Occipital lobe (tissue), 1 donor: ENCODE measurements at regions not wholly inside any gene's neighbourhood (a gene's known extent, or its start where the extent isn't known, plus 50 kb on each side); places are given as distances from the start of the nearest gene placed in this dataset.

Experiments
- DNase-seq: peaks from one replicate; lab custom pipeline; 2025; lab: John Stamatoyannopoulos, UW

DNA sequence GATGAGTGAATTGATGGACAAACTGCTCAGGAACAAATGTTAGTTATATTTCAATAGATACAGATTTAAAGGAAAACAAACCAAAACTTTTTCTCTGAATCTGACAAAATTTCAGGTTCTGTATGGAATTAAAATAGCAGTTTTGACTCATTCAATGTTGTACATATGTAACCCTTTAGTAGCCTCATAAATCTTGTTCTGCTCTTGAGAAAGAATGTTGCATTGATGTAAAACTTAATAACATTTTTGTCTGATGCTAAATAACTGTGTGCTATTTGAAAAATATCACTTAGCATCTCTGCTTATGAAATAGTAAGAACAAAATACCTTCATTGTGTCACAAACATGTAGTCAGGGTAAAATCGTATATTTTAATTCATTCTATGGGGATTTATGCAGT lies 168.9 kb upstream of the NOVA1 start:
- no peak for DNase-seq

DNA sequence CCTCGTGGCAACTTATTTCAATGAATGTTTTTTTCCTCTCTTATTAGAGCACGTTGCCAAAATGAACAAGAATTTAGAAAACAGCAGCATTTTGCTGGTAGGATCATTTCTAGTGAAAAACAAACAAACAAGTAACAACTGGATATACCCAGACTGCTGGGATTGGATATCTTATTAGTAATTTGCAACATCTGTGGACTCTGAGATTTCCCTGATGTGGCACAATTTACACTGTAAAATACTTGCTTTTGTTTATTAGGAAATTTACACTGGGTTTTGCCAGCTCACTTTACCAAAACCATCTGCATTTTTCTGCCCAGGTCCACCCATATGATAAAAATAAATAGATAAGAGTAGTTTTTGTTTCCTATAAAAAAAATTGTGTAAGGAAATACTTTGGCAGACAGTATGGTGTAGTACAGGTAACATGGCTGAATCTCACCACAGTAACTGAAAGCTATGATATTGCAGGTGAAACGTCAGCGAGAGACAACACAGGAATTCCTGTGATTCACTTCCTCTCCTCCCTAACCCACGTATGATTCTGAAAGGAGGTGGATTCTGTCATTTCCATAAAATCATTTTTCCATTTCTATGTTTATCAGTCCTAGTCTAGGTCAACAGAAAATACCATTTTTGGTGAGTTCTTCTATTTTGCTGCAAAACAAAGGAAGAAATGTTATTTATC lies 176.2 kb upstream of the NOVA1 start:
- no peak for DNase-seq

DNA sequence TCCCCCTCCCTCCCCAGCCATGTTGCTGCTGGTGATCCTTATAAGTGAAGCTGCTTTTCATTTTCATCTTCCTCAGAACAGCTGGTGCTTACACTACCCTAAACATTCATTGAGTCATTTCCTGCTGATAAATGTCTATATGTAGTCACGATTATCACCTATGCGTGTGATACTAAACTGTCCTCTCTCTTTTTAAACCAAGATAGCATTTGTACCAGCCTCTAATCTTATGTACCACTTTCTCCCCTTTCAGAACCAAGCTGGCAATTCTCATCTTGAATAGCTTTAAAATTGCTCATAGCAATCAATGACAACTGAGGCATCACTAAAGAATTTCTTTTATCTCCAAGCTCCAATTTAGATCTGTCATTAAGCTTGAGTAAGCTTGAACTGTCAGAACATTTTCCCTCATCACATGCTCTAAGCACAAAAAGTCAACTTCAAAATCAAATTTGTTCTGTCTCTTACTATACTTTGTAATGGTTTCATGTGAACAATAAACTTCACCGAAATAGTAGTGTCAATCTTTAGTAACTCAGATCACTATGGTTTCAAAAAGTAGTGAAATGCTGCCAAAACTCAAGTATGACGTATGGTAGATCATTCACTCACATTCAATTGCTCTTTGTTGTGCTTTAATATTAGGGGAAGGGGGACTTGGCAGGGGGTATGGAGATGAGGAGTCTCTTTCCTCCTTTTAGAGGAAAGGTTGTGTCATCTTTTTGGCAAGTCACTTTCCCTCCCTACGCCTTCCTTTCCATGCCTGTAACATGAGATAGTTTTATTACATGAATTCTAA lies 178.1 kb upstream of the NOVA1 start:
- no peak for DNase-seq

DNA sequence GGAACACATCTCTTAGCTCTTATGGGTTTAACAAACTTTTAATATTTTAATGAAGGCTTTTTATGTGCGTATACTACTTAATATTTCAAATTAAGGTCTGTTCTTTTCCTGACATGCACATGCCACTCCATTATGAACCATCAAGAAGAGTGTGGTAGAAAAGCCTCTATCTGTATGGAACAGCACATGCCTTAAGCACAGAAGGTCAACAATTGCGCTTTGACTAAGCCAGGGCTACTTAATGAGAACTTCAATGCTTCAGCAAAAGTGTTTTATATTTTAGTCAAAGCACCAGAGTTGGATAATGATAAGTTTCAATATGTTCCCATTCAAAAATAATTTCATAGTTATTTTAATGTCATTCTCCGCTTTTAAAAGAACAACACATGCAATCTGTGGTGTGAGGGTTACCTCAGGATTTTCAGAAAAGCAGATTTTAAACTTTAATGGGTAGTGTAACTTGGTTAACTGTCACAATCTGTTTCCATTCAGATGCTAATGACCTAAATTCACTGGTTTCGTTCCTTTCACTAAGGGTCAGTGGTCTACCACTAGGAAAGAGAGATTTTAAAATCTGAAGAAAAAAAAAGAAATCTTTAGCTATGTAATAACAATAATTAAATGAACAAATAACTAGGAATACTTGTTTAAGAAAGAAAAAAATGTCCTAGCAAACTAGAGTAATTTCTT lies 193.4 kb upstream of the NOVA1 start:
- DNase-seq, result no peak

DNA sequence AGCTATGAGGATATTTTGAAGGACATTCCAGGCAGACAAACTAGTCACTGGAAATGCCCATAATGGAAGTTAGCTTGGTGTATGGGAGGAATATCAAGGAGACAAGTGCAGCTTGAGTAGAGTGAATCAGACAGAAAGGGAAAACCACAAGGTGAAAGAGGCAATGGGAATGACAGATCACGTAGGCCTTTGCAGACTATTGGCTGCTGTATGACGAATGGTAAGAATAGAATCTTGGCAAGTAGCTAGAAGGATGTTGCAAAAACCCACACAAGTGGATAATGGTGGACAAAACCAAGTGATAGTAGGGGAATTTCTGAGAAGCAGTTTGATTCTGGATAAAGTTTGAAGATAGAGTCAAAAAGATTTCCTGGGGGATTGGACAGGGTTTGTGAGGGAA lies 196.9 kb upstream of the NOVA1 start:
- no peak for DNase-seq

DNA sequence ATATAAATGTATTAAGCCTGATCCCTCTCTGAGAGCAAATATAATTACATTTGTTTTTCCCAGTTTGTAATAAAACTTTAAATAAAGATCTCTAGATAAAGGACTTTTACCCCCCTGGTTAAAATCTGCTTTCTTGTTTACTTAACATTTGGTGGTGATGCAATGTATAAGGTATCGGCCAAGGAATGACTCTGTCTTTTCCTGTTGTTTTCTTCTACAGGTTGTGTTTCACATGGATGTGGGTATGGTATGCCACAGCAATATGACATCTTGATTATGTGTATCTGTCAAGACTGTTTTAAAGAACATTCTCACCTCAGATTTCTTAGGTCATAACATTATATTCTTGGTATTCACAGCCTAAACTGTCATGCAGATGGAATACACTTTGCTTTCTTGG lies 210.6 kb upstream of the NOVA1 start:
- no peak for DNase-seq

DNA sequence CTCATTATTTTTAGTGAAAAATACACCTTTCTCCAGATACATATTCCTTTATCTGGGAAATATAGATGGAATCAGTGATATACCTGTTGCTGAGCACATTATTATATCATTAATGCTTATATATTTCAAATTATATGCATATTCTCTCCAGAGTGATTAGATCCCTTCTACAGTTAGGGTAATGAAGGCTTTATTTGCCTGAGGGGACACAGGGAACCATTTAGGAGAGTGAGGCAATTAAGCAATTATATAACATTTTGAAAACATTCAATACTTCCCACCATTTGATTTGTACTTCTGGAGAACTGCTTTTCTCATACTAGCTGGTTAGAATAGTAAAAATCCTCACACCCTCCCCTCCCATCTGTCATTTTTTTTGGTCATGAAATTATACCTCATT lies 212.8 kb upstream of the NOVA1 start:
- no peak for DNase-seq

DNA sequence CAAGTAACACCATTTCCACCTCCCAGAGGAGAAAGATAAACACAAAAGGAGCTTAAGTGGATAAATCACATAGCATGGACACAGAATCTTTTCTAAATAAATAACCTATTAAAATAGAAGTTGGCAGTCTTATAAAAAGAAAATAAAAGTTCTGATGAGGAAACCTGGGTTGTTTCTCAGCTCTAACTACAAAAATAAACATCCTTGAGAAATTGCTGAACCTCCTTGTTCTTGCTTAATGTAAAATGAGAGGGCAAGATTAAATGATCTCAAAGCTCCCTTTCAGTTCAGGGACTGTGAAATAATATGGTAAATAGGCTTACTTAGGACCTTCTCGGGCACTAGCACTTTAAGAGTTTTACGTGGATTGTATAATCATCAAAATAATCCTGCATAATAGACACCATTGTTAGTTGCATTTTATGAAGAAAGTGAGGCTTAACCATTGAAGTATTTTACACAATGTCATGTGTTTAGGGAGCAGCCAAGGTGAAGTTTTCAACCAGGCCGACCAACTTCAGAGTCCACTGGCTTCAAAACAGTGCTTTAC lies 214.0 kb upstream of the NOVA1 start:
- DNase-seq, result no peak

DNA sequence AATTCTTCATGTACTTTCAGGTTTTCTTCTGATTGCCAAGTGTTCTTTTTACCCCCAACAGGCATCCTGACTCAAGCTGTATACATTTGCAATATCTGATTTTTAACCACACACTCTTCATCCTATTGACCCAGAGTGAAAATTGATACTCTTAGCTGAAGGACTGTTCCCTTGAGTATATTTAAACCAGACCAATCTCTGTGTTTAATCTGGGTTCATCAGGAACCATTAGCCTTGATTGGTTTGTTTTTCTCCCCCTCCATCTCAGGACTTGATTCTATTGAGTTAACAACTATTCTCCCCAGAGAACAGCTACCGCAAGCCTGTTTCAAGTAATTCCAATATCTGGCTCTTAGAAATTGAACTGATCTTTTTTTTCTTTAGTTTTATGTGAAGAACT lies 222.3 kb upstream of the NOVA1 start:
- DNase-seq, result no peak

DNA sequence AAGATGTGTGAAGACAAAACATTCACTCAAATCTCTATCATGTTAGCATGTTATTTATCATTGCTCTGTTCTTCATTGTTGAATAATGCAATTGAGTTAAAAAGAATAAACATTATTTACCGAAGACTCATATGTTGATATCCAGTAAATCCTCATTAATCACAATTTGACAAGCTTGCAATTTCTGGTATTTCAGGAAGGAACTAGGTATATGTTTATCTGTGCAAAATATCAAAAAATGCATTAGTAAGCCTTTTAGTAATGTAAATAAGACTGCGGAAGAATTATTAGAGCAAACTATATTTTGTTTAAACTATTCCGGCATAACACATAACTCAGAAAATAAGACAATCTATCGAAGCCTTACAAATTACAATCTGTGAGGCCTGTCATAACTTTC lies 222.7 kb upstream of the NOVA1 start:
- no peak for DNase-seq

DNA sequence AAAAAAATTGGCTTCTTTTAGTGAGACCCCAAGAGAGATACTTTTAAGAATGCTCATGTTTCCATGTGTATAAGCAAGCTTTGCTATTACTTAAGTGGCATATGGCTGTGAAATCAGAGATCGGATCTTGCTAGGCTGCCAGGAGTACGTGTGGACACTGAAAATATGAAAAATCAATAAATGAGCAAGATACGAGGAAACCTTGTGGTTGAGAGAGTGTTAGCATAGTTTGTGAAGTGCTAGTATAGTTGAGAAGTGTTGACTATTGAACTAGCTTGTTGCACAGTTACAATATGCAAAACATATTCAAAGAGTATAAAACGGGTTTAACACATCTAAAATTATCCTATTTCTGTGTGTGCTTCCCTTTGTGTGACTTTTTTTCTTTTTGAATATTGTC lies 230.9 kb upstream of the NOVA1 start:
- no peak for DNase-seq

DNA sequence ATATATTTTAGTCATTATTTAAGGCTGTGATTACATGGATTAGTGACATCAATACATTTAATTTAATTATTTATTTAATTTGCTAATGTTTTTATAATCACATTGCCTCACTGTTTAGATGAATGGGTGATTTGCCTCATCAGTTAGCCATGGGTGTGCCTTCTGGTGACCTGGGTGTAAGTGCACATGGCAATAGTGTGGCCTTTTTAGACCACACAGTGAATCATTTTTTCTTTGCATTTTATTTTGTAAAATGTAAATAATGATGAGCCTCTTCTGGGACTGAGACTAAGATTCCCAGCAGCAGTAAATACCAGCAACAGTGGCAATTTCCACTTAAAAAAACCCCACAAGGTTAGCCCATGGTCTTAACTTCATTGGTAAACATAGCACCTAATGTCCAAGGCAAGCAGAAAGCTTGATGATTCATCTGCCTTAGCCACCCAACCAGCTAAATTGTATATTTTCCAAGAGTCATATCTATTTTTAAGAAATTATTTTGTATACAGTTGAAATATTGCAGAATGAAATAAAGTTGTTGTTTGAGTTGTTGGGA lies 235.9 kb upstream of the NOVA1 start:
- no peak for DNase-seq

DNA sequence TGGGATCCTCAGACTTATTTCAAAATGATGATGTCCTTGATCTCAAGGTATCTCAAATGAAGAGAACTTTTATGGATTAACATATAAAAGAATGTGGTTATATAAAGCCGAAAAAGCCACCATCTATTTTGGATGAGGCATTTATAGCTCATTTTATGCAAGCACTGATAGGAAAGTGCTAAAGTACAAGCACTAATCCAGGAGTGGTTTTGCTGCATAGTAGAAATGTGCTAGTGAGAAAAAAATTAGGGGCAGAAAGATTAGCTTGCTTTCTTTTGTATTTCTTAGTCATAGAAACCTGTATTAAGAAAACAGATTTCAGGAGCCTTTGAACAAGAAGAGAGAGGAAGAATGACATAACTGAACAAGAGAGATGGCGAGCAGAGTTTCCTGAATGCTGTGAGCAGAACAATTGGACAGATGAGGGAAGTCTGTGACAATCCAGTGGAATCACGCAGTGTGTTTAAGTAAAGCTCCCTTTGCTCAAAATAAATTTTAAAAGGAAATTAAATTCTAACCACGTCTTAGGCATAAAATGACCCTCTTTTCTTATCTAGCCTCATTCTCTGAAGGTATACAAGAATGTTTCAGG lies 238.2 kb upstream of the NOVA1 start:
- DNase-seq, result no peak

DNA sequence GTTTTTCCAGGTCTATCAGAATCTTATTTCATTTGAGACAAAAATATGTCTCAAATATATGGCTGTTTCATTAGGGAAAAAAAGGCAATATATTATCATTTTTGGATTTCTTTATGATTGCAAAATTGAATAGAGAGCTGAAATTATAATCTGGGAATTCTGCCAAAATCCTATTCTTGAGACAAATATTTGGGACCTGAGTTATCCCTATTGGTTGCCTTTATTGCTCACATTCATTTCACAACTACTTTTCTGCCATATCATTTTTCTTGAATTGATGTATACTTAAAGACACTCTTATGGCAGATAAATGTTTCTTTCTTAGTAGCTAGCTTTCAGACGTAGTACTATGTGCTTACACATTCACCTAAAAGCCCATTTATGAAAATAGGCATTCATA lies 241.6 kb upstream of the NOVA1 start:
- no peak for DNase-seq

DNA sequence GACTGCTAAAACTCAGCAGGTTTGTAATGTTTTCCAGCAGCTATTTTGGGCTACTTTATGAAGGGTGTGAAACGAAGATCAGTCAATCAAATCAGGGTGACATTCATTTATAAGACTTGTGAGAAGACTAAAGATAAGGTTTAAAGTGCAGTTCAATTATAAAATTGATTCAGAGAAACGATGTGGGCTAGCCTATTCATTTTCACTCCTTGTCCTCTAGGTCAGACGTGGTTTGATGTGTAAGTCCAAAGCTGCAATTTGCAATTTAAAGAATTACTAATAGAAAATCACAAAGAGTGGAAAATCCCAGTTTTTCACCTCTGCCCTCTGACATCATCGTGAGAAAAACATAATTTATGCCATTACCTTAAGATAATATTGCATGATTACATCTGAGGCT lies 243.5 kb upstream of the NOVA1 start:
- DNase-seq, result no peak

DNA sequence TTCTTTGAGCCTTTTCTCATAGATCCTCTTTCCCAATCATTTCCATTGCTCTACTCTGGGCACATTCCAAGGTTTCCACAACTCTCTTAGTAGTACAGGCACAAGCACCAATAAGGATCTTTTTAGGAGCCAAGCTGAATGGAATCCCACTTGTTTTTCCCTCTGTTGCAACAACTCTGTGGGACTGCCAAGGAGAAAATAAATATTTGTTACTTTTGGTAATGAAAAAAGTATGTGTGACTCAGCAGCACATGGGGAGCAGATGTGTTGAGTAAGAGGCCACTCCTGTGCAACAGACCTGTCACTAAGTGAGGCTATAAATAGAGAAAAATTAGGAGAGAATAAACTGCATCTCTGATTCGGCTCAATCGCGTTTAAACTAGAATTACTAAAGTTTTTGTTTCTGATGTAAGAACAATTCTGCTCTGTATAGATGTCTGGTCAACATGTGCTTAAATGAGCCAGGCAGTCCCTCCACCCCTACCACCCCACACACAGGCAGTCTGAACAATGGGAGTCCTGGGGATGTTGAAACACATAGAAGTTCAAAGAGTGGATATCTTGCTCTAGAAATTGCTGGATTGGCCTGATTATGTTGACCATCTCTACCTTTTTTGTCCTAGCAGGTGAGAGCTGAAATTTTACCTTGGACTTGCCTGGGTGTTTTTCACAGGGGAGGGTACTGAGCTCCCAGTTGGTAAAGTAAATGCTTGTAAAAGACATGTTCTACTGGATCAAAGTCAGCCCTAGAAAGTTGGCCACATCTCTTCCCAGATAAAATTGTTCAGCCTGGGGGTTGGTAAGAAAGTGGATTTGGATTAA lies 244.3 kb upstream of the NOVA1 start:
- DNase-seq, result no peak

DNA sequence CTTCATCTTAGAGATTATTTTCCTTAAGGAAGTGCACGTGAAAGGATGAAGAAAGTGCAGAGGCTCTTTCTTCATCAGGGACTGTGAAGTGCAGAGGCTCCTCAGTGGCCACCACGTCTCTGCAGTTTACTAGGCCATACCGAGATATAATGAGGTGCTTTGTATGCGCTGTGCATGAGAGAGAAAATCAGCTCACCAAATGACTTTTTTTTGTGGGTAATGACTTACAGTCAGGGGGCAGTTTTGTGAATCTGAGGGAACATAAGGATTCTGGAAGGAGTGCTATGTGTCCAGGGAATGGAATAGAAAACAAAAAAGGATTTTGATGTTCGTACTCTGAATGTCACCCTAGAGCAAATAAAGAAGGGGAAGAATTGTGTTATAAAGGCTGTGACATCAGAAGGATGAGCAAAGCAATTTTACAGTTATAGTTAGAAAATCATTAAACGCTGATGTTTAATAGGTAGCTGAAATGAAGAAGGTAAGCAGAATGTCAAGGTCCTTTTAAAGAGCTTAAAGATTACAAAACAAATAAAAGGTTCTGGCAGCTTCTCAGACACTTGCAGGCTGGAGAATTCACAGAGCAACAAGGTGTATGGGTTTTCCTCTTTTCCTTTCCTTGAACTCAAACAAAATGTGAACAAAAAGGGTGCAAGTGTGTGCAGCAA lies 247.5 kb upstream of the NOVA1 start:
- DNase-seq, result no peak

DNA sequence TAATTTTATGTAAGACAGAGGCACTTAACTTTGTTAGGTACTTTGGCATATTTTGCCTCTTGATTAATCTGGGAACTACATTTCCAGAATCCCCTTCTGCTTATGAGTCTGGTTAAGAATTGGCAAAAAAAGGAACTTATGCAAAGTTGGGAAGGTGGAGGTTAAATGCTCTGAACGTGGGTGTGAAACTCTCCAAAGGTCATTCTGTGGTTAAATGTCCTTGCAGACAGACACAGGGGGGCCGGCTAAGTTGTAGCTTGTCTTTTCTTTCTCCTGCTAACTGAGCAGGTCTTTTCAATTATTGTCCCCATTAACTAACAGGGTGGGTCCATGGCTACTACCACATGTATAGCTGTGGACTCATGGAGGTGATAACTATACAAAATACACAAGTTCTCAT lies 248.6 kb upstream of the NOVA1 start:
- DNase-seq, result no peak

DNA sequence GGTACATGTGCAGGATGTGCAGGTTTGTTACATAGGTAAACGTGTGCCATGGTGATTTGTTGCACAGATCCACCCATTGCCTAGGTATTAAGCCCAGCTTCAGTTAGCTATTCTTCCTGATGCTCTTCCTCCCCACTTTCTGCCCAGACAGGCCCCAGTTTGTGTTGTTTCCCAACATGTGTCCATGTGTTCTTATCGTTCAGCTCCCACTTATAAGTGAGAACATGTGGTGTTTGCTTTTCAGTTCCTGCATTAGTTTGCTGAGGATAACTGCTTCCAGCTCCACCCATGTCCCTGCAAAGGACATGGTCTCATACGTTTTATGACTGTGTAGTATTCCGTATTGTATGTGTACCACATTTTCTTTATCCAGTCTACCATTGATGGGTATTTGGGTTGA lies 251.7 kb upstream of the NOVA1 start:
- DNase-seq, result no peak

DNA sequence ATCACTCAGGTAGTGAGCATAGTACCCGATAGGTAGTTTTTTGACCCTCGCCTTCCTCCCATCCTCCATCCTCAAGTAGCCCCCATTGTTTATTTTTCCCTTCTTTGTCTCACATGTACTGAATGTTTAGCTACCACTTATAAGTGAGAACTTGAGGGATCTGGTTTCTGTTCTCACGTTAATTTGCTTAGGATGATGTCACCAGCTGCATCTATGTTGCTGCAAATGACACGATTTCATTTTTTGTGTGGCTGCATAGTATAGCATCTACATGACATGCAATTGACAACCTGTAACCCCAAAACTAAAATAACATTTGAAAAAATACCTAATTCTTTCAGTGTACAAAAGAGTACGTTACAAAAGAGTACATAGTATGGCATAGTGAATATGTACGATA lies 254.0 kb upstream of the NOVA1 start:
- DNase-seq, result no peak
